ENCODE measurements at regions not wholly inside any gene's neighbourhood (a gene's known extent, or its start where the extent isn't known, plus 50 kb on each side); places are given as distances from the start of the nearest gene placed in this dataset.

DNA sequence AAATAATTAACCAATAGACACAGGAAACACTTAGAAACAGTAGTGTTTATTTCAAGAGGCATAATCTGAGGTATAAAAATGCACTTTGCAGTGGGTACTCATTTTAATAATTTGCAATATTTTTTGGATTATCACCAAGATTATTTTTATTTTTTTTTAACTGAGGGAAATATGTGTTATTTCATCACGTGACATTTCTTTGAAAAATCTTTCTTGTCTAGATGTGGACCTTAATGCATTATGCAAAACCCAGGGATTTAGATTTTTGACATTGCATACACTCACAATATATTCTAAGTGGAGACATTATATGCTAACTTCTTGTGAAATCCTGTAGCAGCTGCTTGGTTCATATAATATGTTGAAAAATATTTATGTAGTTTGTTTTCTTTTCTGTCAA is 260.4 kb upstream of the MEIS2 start:
- TF ChIP-seq, protein P1, sequence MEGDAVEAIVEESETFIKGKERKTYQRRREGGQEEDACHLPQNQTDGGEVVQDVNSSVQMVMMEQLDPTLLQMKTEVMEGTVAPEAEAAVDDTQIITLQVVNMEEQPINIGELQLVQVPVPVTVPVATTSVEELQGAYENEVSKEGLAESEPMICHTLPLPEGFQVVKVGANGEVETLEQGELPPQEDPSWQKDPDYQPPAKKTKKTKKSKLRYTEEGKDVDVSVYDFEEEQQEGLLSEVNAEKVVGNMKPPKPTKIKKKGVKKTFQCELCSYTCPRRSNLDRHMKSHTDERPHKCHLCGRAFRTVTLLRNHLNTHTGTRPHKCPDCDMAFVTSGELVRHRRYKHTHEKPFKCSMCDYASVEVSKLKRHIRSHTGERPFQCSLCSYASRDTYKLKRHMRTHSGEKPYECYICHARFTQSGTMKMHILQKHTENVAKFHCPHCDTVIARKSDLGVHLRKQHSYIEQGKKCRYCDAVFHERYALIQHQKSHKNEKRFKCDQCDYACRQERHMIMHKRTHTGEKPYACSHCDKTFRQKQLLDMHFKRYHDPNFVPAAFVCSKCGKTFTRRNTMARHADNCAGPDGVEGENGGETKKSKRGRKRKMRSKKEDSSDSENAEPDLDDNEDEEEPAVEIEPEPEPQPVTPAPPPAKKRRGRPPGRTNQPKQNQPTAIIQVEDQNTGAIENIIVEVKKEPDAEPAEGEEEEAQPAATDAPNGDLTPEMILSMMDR (conservative IDR thresholded peaks at IDR 0.05; ENCODE audit: low read depth in 2 of 2), result no peak
- TF ChIP-seq ZNF114 (CRISPR knock-in tag; IDR thresholded peaks at IDR 0.05) (no peak), POLR2AphosphoS5 (IDR thresholded peaks at IDR 0.05; ENCODE audit: low read depth) (no peak), EZH2phosphoT487 (IDR thresholded peaks at IDR 0.05; ENCODE audit: unreplicated experiment) (no peak)

Data from GM23338 (cell line).